Left hindlimb (tissue), 1 donor: ENCODE measurements at regions not wholly inside any gene's neighbourhood (a gene's known extent, or its start where the extent isn't known, plus 50 kb on each side); places are given as distances from the start of the nearest gene placed in this dataset.

ENCODE experiments used
- DNase-seq: peaks from one replicate; pipeline ENCODE4 v3.0.0-alpha.2; 2018

DNA sequence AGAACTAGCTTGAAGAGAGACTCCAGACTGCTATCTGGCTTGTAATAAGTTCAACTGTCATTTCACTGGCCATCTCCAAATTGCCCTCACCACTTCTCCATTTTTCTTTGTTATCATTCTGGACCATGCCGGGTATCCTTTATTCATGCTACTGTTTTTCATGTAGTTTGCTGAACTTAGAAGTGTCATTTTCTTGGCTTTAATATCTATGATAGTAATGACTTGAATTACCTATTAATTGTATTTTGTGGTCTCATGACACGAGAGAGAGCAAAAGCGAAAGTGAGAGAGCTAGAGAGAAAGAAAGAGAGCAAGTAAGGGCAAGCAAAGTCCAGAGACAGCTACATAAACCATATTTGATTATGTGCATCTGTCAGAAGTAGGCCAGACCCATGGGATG lies 184.9 kb upstream of the ATP1B1 start:
- no peak for DNase-seq

DNA sequence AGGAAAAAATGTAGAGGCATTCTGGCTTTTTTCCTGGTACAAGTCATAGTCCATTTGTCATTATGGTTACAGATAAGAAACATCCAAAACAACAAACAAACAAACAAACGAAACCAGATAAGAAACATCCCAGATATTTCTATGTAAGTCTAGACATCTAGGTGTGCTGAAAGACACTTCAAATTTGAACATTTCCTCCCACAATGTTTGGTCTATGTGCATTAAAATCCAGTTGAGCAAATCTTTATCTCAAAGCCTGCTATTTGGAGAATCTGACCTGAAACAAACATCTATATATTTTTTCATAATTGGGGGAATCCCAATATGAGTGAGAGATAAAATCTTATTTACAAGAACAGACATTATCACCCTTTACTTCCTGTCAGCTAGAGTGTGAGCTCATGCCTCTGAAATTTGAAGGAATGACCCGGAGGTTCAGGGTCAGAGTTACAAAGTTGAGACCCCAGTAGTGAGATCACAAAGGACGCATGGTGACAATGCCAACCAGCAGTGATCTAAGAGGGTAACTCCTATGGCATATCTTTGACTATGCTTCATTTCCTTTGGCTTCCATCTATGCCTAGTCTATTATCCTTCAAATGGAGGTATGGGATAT lies 182.9 kb upstream of the ATP1B1 start:
- DNase-seq, result no peak

DNA sequence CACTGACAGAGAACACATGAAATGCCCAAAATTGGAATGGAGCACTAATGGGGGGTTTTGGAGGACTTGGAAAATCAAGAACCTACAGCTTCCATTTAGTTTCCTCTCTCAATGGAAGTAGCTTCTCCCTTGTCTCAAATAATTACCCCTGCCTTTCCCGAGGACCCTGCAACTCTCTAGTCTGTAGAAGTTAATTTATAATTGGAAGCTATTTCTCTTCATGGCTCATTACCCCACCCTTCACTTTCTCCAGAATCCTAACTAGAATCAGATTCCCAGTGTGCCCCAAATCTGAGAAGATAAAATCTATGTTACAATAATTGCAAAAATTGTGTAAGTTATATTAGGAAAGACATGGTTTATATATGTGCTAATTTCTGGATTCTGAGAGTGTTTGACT lies 181.5 kb upstream of the ATP1B1 start:
- DNase-seq, result no peak

DNA sequence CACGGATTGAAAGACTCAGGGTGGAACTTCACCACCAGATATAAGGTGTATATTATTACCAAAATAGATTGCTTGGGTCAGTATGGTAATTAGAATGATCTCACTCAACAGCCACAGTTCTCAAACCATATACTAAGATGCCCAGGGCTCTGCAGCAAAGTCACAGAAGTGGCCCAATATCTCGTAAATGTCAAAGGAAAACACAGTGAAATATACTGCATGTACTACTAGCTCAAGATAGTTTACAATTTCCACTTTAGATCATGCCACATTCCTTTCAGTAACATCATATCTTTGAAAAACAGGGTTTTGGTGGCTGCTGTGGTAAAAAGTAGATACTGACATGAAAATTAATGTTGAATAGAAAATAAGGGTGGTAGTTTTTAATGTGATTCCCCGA lies 180.3 kb upstream of the ATP1B1 start:
- no peak for DNase-seq

DNA sequence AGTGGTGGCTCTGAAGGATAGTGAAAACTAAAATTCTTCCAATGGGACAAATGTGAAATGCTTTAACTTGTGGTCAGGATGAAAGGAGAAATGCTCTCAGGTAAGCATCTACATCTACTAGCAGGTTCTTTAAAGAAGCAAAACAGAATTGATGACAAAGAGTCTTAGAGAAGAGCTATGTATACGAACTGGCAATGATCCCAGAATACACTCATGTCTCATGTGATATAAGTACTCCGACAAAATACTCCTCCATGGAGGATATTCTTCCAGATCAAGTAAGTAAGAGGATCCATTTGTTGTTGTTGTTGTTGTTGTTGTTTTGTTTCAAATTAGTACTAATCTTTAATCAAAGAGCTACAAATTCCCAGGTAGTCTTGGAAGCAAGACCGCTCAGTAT lies 174.0 kb upstream of the ATP1B1 start:
- DNase-seq, result no peak

DNA sequence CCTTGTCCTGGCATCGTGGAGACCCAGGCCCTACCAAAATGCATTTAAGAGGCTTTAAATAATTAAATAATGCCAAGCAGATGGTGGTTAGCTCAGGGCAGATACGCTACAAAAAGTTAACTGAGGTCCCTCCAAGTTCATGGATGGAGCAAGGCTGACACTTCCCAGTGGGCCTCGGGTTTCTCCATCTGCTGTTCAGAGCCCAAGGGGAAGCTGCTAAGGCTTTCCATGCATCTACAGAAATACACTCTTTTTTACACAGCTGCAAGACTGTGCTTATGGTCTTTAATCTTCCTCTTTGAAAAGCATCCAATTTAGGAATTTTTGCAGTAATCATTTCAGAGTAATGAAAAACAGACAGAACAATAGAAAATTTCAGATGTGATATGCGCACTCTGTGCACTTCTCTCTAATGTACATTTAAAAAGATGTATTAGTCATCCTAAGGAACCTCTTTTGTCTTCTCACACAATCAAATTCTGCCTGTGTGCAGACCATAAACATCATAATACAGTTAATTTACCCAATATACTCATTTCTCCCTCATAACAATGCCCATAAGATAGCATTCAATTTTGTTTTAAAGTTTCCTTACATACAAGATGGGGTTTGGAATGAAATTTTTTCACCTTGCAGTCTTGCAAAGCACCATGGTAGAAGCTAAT lies 173.2 kb upstream of the ATP1B1 start:
- no peak for DNase-seq

DNA sequence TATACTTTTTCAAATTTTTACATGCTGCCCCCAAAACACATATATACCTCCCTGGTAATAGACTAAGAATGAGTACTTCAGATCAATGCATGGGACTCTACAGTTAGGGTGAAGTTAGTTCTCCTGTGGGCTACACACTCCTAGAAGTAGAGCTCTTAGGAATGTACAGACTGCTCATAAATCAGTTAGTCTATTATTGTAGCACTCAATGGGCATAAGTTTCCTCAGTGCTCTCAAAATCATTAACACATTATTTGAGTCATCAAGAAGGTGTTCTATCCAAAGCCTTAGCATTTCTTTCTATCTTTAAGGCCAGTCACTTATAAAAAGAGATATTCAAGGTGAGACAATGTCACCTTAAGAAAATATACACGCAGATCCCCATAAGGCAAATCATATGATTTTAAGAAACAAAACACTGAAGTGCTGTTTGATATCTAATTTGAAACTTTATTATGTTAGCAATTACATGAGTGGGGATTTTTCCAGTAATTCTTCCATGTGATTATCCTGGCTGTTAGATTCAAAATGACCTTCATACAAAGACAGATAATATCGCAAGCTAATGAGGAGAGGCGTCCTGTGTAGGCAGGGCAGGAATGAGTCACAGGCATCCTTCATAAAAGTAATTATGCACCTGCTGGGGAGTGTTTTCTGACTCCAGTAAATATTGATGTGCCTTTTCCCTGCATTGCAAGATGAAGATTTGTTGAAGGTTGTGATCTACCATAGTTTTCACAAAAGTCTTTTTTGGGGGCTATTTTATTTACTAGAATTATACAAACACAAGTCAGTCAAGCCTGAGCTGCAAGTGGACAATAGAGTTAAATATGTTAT lies 167.2 kb upstream of the ATP1B1 start:
- DNase-seq, result no peak

DNA sequence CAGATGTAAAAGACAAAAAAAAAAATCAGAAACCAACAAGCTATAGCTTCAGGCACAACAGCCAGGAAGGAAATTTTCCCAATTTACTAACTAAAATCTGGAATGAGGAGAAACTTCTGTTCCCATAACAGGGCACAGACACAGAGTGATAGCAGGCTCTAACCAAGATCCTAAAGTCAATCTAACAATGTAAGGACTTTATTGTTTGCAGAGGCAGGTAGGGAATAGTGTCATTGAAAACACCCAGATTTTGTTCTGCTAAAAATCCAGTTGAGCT lies 166.6 kb upstream of the ATP1B1 start:
- DNase-seq, result no peak

DNA sequence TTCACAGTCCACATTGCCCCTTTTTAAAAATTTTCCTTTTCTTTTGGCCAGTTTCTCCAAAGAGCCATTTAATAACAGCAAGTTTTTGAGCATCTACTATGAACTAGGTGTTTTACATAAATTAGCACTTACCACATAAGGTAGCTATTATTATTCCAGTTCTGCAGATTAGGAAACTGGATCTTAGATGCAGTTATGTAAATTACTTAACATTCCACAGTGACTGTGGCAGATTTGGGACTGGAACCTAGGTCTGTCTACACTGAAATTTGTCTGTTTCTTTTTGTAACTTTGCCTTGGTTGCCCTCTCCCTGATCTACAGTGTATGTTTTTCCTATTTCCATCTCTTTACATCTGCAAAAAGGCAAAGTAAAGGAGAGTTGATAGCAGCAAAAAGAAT lies 164.8 kb upstream of the ATP1B1 start:
- no peak for DNase-seq

DNA sequence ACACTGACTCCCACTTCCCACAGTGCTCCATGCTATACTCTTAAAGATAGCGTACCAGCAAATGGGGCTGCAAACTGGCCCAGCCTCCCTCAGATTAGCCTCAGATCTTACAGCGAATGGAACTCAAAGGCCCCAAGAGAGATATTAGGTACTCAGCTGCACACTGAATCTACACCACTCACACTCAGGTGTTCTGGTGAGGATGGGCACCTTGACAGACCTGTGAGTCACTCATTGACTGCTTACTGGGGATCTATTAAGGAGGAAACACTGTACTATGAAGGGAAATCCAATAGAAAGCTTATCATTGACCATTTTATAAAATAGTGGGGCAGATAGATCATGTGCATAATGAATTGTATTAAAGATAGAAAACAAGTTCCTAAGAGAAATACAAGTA lies 164.3 kb upstream of the ATP1B1 start:
- DNase-seq, result no peak

DNA sequence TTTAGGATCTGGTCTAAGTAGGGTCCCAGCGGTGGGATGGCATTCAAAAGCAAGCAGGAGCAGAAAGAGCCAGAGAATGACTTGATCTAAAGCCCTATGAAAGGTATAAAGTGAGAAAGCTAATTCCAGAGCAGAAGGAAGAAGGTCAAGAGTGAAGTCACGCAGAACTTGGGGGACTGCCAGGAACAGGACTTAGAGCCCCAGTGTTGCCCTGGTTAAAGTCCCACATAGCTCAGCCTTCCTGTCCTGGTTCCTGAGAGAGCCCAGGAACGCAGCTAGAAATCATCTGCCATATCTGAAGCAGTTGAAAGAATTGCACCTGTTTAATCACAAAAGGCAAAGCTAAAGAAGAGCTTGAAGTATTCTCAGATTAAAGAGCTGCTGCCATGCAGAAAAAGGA lies 160.6 kb upstream of the ATP1B1 start:
- no peak for DNase-seq

DNA sequence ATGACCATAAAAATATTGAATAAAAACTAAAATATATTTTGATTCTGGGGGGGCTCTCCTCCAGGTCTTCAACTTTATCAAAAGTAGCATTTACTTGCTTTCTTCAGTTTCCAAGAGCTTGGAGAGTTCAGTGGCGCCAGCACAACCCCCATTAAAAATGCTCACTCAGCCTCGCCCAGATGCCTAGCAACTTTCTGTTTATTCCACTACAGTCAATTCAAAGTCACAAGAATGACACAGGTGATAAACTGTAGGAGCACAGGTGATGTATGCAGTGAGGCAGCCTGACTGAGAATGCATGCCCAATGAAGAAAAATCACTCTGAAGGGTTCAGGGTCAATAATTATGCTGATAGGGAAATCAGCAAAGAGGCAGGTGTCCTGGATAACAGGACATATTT lies 159.4 kb upstream of the ATP1B1 start:
- no peak for DNase-seq

DNA sequence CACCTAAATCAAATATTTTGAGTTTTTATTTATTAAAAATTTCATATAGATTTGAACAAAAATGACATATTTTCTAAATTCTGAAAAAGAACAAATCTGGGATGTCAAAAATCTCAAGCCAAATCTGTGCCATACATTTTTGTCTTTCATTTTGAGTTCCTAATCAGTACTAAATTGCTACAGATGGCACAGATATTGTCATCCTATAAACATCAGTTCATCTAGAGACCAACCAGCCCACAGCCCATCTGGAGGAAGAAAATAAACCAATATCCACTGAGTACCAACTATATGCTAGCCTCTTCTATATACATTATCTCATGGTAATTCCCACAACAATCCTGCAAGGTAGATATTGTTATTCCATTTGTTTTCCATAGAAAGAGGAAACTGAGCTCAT lies 156.8 kb upstream of the ATP1B1 start:
- no peak for DNase-seq

DNA sequence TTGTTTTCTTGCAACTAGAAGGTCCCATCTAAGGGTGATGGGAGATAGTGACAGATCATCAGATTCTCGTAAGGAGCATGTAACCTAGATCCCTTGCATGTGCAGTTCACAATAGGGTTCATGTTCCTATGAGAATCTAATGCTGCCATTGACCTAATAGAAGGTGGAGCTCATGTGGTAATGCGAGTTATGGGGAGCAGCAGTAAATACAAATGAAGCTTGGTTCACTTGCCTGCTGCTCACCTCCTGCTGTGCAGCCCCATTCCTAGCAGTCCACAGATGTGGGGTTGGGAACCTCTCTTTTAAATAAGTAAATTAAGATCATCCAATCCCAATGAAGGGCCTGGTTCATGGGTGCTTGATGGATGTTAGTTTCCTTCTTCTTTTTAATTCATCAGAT lies 148.7 kb upstream of the ATP1B1 start:
- no peak for DNase-seq

DNA sequence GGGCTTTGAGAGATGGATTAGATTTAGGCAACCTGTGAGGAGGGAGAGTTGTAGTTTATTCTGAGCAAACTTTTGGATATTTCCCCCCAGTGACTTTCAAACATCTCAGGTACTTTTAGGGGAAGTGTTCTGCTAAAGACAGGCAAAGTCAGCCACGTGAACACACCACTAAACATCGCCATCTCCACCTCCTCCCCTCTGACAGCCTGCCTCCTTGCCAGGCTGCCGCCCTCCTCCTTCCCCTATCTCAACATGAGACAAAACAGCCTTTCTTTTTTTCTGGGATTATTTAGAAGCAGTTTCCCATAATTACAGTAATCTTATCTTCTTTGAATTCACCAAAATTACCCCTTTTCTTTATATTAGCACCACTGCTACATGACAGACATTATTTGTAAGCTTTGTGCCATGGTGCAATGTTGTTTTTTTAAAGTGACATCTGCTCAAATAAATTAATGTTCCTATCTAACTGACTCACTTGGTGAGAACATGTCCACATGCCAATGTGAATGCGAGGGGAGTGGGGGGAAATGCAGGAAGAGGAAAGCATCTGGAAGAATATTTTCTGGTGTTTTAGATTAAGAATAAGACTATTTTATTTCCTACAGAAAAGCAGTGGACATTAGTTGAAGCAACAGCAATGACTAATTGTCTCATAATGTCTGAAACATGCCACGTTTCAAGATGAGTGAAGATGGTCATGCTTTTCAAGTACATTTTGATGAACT lies 147.8 kb upstream of the ATP1B1 start:
- DNase-seq, result no peak

DNA sequence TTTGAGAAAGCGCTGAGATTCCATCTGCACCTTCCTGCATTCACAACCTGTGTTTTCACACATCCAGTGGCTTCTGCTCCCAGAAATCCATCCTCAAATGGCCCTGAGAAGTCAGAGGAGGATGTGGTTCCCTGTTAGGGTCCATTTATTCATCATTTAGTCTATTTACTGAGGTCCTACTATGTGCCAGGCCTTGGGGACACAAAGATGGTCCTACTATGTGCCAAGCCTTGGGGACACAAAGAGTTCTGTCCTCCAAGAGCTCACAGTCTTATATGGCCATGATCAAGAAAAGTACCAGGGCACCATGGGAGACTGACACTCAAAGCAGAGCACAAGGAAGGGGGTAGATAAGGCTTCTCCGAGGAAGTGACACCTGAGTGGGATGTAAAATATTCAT lies 147.1 kb upstream of the ATP1B1 start:
- DNase-seq, result no peak

DNA sequence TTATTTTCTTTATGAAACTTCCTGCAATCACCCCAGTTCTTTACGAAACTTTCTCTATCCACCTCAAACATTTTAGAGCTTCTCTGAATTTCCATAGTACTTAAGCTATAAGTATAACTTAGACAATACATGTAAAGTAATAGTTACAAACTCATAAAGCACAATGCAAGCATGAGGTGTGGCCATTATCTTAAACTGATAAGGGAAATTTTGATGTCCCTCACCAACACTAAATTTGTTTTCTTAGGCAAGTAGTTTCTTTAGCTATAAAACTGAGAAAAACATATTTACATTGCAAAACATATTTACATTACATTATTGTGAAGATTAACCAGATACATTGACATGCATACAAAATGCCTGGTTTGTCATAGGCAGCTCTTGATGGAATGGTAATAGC lies 146.4 kb upstream of the ATP1B1 start:
- no peak for DNase-seq

DNA sequence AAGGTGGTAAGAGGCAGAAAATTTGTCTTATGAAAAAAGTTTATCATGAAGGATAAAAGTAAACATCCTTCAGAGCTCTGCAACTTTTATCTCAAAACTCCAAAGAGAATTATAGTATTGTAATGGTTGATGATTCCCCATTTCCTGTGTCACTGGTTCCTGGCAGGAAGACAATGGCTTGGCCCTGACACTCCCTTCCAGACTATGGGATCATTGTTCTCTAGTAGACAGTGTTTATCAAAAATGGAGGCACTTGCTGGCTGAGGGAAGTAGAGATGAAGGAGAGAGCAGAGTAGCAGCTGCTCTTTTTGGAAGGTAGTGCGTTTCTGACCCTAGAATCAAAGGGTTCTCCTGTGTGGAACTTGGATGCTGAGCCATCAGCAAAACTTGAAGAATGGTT lies 145.9 kb upstream of the ATP1B1 start:
- DNase-seq, result no peak

DNA sequence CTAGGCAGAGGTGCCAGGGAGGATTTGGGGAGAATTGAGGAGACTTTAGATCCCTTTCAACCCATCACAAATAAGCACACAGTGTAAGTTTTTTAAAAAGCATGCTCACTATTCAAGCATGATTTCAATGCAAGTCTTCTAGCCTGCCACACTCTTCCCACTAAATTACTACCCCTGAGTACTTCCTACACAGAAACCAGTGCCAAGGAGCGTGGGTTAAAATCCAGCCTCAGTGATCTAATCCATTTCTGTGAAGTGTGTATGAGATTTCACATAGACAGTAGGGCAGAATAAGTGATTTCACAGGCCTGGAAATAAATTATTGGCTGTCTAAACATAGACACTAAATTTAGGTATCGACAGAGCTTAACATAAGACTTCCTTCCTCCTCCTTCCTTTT lies 142.9 kb upstream of the ATP1B1 start:
- DNase-seq, result no peak

DNA sequence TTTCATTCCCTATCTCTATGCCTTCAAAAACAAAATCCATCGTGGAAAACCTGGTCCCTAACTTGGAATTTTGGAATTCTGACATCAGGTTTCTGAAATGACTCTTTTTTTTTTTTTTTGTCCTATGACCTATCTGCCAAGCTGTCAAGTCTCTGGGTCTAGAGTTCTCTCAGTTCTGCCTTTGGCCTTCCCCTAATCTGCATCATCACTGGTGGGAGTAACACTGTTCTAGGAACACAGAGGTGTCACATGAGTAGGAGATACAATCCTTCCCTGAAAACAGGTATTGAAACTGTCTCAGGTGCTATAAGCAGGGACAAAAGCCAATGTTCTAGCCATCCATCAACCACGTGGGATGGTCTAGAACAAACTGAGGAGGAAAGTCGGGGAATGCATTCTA lies 142.0 kb upstream of the ATP1B1 start:
- no peak for DNase-seq

DNA sequence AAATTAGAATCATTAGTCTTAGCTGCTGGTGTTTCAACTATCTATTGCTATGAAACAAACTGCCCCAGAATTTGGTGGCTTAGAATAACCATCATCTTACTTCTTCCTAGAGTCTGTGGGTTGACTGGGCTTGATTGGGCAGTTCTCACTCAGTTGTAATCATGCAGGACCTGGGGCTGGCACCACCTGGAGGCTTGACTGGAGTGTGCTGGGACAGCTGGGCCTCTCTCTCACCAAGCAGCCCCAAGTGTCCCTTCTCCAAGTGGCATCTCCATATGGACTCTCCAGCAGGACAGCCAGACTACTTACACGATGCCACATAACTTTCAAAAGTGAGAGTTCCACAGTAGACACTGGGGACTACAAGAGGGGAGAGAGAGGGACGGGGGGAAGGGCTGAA lies 140.3 kb upstream of the ATP1B1 start:
- DNase-seq, result no peak

DNA sequence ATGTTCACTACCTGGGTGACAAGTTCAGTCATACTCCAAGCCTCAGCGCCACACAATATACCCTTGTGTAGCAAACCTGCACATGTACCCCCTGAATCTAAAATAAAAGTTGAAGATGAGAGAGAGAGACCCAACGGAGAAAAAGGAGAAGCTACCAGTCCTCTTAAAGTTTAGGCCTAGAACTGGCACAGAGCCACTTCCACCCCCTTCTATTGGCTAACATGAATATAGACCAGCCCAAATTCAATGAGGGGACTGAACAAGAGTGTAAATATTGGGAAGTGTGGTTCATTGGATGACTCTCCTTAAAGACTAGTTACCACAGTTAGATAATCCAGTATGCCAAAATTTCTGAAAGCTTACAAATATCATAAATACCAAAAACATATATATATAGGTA lies 139.9 kb upstream of the ATP1B1 start:
- no peak for DNase-seq

DNA sequence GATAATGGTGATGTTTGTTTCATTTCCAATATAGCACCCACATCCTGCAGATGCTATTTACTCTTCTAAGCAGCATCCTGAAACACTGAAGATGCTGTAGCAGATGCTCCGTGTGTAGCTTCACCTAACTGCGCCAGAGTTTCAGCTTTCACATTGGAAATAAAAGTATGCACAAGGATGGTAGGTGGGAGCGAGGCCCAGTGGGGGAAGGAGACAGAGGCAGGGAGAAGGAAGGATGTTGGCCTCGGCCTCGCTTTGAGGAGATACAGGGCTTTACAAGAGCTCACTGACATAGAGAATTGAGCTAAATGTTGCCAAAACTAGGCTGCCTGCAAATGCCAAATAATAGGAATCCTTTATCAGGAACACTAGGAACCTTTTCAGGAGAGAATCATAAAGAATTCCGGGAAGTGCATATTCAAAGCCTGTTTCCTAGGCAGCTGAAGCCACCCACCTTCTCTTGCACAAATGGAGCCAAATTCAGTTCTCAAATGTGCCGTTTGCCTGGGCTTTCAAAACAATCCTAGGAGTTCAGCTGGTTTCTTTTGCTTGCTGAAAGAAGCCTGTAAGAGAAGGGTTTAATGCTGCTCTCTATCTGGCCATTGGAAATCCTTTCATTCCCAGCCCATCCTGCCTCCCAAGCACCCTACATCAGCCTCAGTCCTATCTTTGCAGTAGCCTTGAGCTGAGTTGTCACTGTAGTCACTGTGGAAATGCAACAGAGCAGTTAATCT lies 135.4 kb upstream of the ATP1B1 start:
- peak; percentile 29 for DNase-seq
